Transverse colon (tissue), 4 donors: ENCODE measurements at regions not wholly inside any gene's neighbourhood (a gene's known extent, or its start where the extent isn't known, plus 50 kb on each side); places are given as distances from the start of the nearest gene placed in this dataset.

Source experiments
- DNase-seq: peaks from one replicate; pipeline ENCODE4 v3.0.0-alpha.2; 2019
- H3K27ac ChIP-seq, 4 donors: fragments of 200-600 bp; sonication (generic); 2 replicates each; pipeline ENCODE4 v1.5.1; 2016 to 2018; ENCODE audit warnings: inconsistent platforms in 4 of 4
- H3K27me3 ChIP-seq: fragments of 200-600 bp; sonication (generic); 2 replicates; pipeline ENCODE4 v1.5.1; 2017; ENCODE audit warnings: inconsistent platforms
- H3K36me3 ChIP-seq, 4 donors: fragments of 200-600 bp; sonication (generic); 2 replicates each; pipeline ENCODE4 v1.5.1; 2017 to 2019; ENCODE audit warnings: inconsistent platforms in 4 of 4
- H3K4me1 ChIP-seq, 4 donors: fragments of 200-600 bp; sonication (generic); 2 replicates each; pipeline ENCODE4 v1.5.1; 2017 to 2020; ENCODE audit warnings: inconsistent platforms in 4 of 4
- H3K4me3 ChIP-seq, 4 donors: fragments of 200-600 bp; sonication (generic); 1 replicate in 1 of 4; 2 replicates in 3 of 4; pipeline versions ENCODE4 v1.5.1 to v1.6.1; 2017 to 2019; ENCODE audit warnings: inconsistent platforms in 4 of 4
- H3K9me3 ChIP-seq, 2 donors: fragments of 200-600 bp; sonication (generic); 2 replicates each; pipeline ENCODE4 v1.5.1; 2017 to 2019; ENCODE audit warnings: inconsistent platforms in 2 of 2
- CTCF ChIP-seq, 5 experiments: fragments of 200-600 bp in 3 of 5; fragments of 450-650 bp in 2 of 5; sonication (generic) in 3 of 5; IDR thresholded peaks; 1 replicate in 2 of 5; 2 replicates in 3 of 5; pipeline ENCODE4 v1.5.1; 2016 to 2017; ENCODE audit warnings: antibody characterized with exemption in 5 of 5, inconsistent platforms in 3 of 5, mild to moderate bottlenecking in 2 of 5, moderate library complexity in 1 of 5
- EP300 ChIP-seq: sonication (generic); formaldehyde crosslinking; IDR thresholded peaks from one replicate; pipeline ENCODE4 v1.6.1; 2017; ENCODE audit warnings: antibody characterized with exemption, low read depth
- POLR2A ChIP-seq: fragments of 450-650 bp; IDR thresholded peaks from one replicate; pipeline ENCODE4 v1.6.1; 2016; ENCODE audit warnings: antibody characterized with exemption, mild to moderate bottlenecking, moderate library complexity
- POLR2AphosphoS5 ChIP-seq, 3 donors: sonication (generic); formaldehyde crosslinking; IDR thresholded peaks; one replicate each; pipeline ENCODE4 v1.6.1; 2016; ENCODE audit warnings: antibody characterized with exemption in 3 of 3
- WGBS, 2 donors: methylation state at CpG; one replicate each; pipeline ENCODE4 v1.1.5; 2018; ENCODE audit warnings: low coverage in 1 of 2; 5-methylcytosine and 5-hydroxymethylcytosine counted together
- in situ Hi-C, 4 donors: fragments of 200-750 bp; cut with MboI; loops; one replicate each; pipeline versions ENCODE4 v1.15.0 to v1.15.1; 2017; ENCODE audit warnings: low sequenced_read_pairs in 3 of 4, low pct_ligation_motif_present in 1 of 4, low pct_unique_long_range_greater_than_20kb in 1 of 4
- intact Hi-C: fragments of 100-400 bp; cut with DNase I; formaldehyde crosslinking; loops from one replicate; pipeline ENCODE4 v1.15.1; 2023; ENCODE audit warnings: low total_unique reads

GRCh38 chrX:79084923-79085322, 59.6 kb upstream of the GPR174 start:
- WGBS, 2 donors: 58% methylated on average over 1 of the region's 1 CpG; no CpG with 5 or more reads in 1 of the 2 donors
- H3K4me1 ChIP-seq: no peaks in the 10 kb centered on the region
- no peaks in the 10 kb centered on the region for H3K36me3 ChIP-seq
- no peaks in the 10 kb centered on the region for H3K27me3 ChIP-seq
- TF ChIP-seq POLR2AphosphoS5 (IDR thresholded peaks at IDR 0.05) (no peak), EP300 (no peak), POLR2A (no peak), CTCF (IDR thresholded peaks at IDR 0.05) (no peak)
- H3K27ac ChIP-seq: no peak overlapping the region
- intact Hi-C loops: no loop called here
- in situ Hi-C loops: loop anchor here in 1 of 4 donors (25.0 kb wide), 2 partner anchors 102 to 523 kb away; no protein-coding TSS in a partner anchor
- H3K9me3 ChIP-seq: no peaks in the 10 kb centered on the region
- no peak overlapping the region for H3K4me3 ChIP-seq
- DNase-seq: no peak

GRCh38 chrX:79089896-79090584, 54.4 kb upstream of the GPR174 start:
- H3K27ac ChIP-seq: no peak overlapping the region
- intact Hi-C loops (no loop called here), in situ Hi-C loops (loop anchor here in 1 of 4 donors (25.0 kb wide), 2 partner anchors 97 to 528 kb away; no protein-coding TSS in a partner anchor)
- H3K4me1 ChIP-seq: no peaks in the 10 kb centered on the region
- H3K9me3 ChIP-seq: no peaks in the 10 kb centered on the region
- H3K4me3 ChIP-seq: no peak overlapping the region
- H3K36me3 ChIP-seq: no peaks in the 10 kb centered on the region
- H3K27me3 ChIP-seq: no peaks in the 10 kb centered on the region
- TF ChIP-seq POLR2AphosphoS5 (IDR thresholded peaks at IDR 0.05) (no peak), CTCF (IDR thresholded peaks at IDR 0.05) (no peak), EP300 (no peak), POLR2A (no peak)
- DNase-seq: no peak

- Histone ChIP-seq H3K27me3 (no peaks in the 10 kb centered on the region), H3K4me1 (no peaks in the 10 kb centered on the region), H3K27ac (no peak overlapping the region), H3K4me3 (no peak overlapping the region), H3K36me3 (no peaks in the 10 kb centered on the region), H3K9me3 (no peaks in the 10 kb centered on the region)
- in situ Hi-C loops: loop anchor here in 1 of 4 donors (25.0 kb wide), 2 partner anchors 93 to 532 kb away; no protein-coding TSS in a partner anchor
- intact Hi-C loops: no loop called here
- WGBS, 2 donors: 87 to 100% methylated on average over 3 to 4 of the region's 4 CpGs
- no peak for TF ChIP-seq POLR2AphosphoS5 (IDR thresholded peaks at IDR 0.05)
- no peak for TF ChIP-seq EP300
- TF ChIP-seq POLR2A: no peak
- TF ChIP-seq CTCF (IDR thresholded peaks at IDR 0.05): no peak
- no peak for DNase-seq
Observed at GRCh38 chrX:79094075-79094832, 50.2 kb upstream of the GPR174 start.
